ENCODE measurements at regions not wholly inside any gene's neighbourhood (a gene's known extent, or its start where the extent isn't known, plus 50 kb on each side); places are given as distances from the start of the nearest gene placed in this dataset.
A peak's percentile ranks its signal among the peaks of the same experiment; 100 is the strongest.
"Not testable (repeated sequence)": the region's sequence is repeated elsewhere in the genome, so short reads cannot be mapped to it uniquely, and the experiment has no call there.

- not testable (repeated sequence) for H3K9me3 ChIP-seq; H3K27ac ChIP-seq; ATAC-seq; H3K27me3 ChIP-seq; H3K4me3 ChIP-seq; DNase-seq; H3K36me3 ChIP-seq (replicated peaks in 1 of 2; ENCODE audit: insufficient read depth in 1 of 2, low read depth in 2 of 2); H3K4me1 ChIP-seq
- intact Hi-C loops (cut with DNase I) = loop anchor here (10.0 kb wide), 1 partner anchor 100 kb away; no protein-coding TSS in a partner anchor
- 92 to 95% methylated on average over 20 to 26 of the region's 29 CpGs for WGBS, 2 donors
Measured at GRCh38 chr22:23434198-23434830, 145.8 kb downstream of the IGLL1 start.

- not testable (repeated sequence) for H3K36me3 ChIP-seq (replicated peaks in 1 of 2; ENCODE audit: insufficient read depth in 1 of 2, low read depth in 2 of 2); H3K27me3 ChIP-seq; H3K9me3 ChIP-seq; H3K4me1 ChIP-seq
- peak; percentile 65 to 72 (median 70) for DNase-seq
- Histone ChIP-seq H3K27ac (peak overlapping the region in 2 of 4 donors; percentile 33 to 58), H3K4me3 (peak overlapping the region in 1 of 2 donors; percentile 11)
- TF ChIP-seq POLR2A (IDR thresholded peaks at IDR 0.05) (peak in 2 of 3 donors; percentile 15 to 16), CTCF (IDR thresholded peaks at IDR 0.05) (peak; percentile 32 to 88 (median 78))
- WGBS, 2 donors = 1 to 5% methylated on average over 18 to 34 of the region's 35 CpGs
- peak; percentile 94 for ATAC-seq
- intact Hi-C loops (cut with DNase I) = loop anchor here (10.0 kb wide), 1 partner anchor 101 kb away; no protein-coding TSS in a partner anchor
Measured at GRCh38 chr22:23433127-23434005, 146.7 kb downstream of the IGLL1 start.

GRCh38 chr22:23432719-23433118 is 147.4 kb downstream of the IGLL1 start:
- not testable (repeated sequence) for DNase-seq, H3K4me3 ChIP-seq

GRCh38 chr22:23431337-23432072 is 148.6 kb downstream of the IGLL1 start:
- Histone ChIP-seq H3K4me3 (no peak overlapping the region), H3K4me1 (peaks cover 5% of the 10 kb centered on the region), H3K36me3 (replicated peaks in 1 of 2; ENCODE audit: insufficient read depth in 1 of 2, low read depth in 2 of 2) (no peaks in the 10 kb centered on the region), H3K9me3 (peaks cover 0 to 9% (median 0%) of the 10 kb centered on the region in 3 donors), H3K27ac (no peak overlapping the region), H3K27me3 (no peaks in the 10 kb centered on the region)
- ATAC-seq (no peak), DNase-seq (peak in 1 of 4 donors; percentile 15)
- WGBS, 2 donors = 64 to 72% methylated on average over 18 to 20 of the region's 20 CpGs
- TF ChIP-seq CTCF (IDR thresholded peaks at IDR 0.05) (no peak), POLR2A (IDR thresholded peaks at IDR 0.05) (no peak)
- intact Hi-C loops (cut with DNase I) = loop anchor here (10.0 kb wide), 1 partner anchor 103 kb away; no protein-coding TSS in a partner anchor

More at GRCh38 chr22:23432719-23433118, 147.4 kb downstream of the IGLL1 start:
- H3K4me1 ChIP-seq; H3K27me3 ChIP-seq; H3K27ac ChIP-seq; H3K36me3 ChIP-seq (replicated peaks in 1 of 2; ENCODE audit: insufficient read depth in 1 of 2, low read depth in 2 of 2); ATAC-seq; H3K9me3 ChIP-seq: not testable (repeated sequence)
- 56 to 80% methylated on average over 1 to 10 of the region's 10 CpGs for WGBS, 2 donors
- intact Hi-C loops (cut with DNase I) = loop anchor here (10.0 kb wide), 1 partner anchor 102 kb away; no protein-coding TSS in a partner anchor

- H3K4me1 ChIP-seq; H3K4me3 ChIP-seq; H3K27me3 ChIP-seq; H3K9me3 ChIP-seq; H3K36me3 ChIP-seq (replicated peaks in 1 of 2; ENCODE audit: insufficient read depth in 1 of 2, low read depth in 2 of 2); H3K27ac ChIP-seq; intact Hi-C loops (cut with DNase I); ATAC-seq; DNase-seq: not testable (repeated sequence)
- WGBS, 2 donors = 83 to 93% methylated on average over 5 of the region's 5 CpGs
Measured at GRCh38 chr22:23424551-23425068, 155.5 kb downstream of the IGLL1 start.

Data from body of pancreas (tissue), 4 donors.